ENCODE measurements at regions not wholly inside any gene's neighbourhood (a gene's known extent, or its start where the extent isn't known, plus 50 kb on each side); places are given as distances from the start of the nearest gene placed in this dataset.
"Not testable (repeated sequence)": the region's sequence is repeated elsewhere in the genome, so short reads cannot be mapped to it uniquely, and the experiment has no call there.

GRCh38 chr6:139521338-139521737, 146.9 kb upstream of the CITED2 start:
- Mint-ChIP-seq H3K27me3 (ENCODE audit: low read depth) (peaks cover 12% of the 10 kb centered on the region), H3K9me3 (no peaks in the 10 kb centered on the region), H3K4me1 (peaks cover 28% of the 10 kb centered on the region), H3K4me3 (no peak overlapping the region), H3K27ac (no peak overlapping the region), H3K36me3 (ENCODE audit: low read depth) (no peaks in the 10 kb centered on the region)
- TF ChIP-seq CTCF (IDR thresholded peaks at IDR 0.05; ENCODE audit: unreplicated experiment in 3 of 3): no peak

DNA sequence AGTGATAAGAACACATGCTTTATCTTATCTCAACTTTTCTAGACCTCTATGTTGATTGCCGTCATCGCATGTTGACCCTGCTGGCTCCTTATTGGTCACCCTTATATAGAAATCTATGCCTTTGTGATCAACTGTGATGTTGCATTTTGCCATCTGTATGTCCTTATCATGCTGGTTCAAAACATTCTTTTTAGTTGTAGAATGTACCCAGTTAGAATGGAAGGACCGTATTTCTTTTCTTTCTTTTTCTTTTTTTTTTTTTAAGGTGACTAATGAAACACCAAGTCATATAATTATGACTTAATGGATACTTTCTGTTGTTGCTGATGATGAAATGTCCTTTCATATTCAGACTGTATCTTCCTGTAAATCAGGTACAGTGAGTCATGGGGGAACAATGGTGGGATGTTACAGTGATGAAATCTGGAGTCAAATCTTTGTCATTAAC, 145.9 kb upstream of the CITED2 start:
- Mint-ChIP-seq H3K27me3 (ENCODE audit: low read depth) (peaks cover 12% of the 10 kb centered on the region), H3K9me3 (no peaks in the 10 kb centered on the region), H3K4me1 (peaks cover 27% of the 10 kb centered on the region), H3K27ac (no peak overlapping the region), H3K36me3 (ENCODE audit: low read depth) (no peaks in the 10 kb centered on the region), H3K4me3 (no peak overlapping the region)
- TF ChIP-seq CTCF (IDR thresholded peaks at IDR 0.05; ENCODE audit: unreplicated experiment in 3 of 3): no peak

GRCh38 chr6:139519571-139520031, 145.2 kb upstream of the CITED2 start:
- Mint-ChIP-seq H3K4me1 (peaks cover 32% of the 10 kb centered on the region), H3K27ac (peak overlapping the region in 1 of 3 experiments; percentile 3), H3K36me3 (ENCODE audit: low read depth) (no peaks in the 10 kb centered on the region), H3K9me3 (no peaks in the 10 kb centered on the region), H3K4me3 (no peak overlapping the region), H3K27me3 (ENCODE audit: low read depth) (peaks cover 12% of the 10 kb centered on the region)
- TF ChIP-seq CTCF (IDR thresholded peaks at IDR 0.05; ENCODE audit: unreplicated experiment in 3 of 3): no peak

- TF ChIP-seq CTCF (IDR thresholded peaks at IDR 0.05; ENCODE audit: unreplicated experiment in 3 of 3): no peak
- Mint-ChIP-seq H3K27ac (peak overlapping the region in 1 of 3 experiments; percentile 3), H3K36me3 (ENCODE audit: low read depth) (no peaks in the 10 kb centered on the region), H3K9me3 (no peaks in the 10 kb centered on the region), H3K4me1 (peaks cover 33% of the 10 kb centered on the region), H3K4me3 (no peak overlapping the region), H3K27me3 (ENCODE audit: low read depth) (peaks cover 12% of the 10 kb centered on the region)
Observed at GRCh38 chr6:139519097-139519496, 144.6 kb upstream of the CITED2 start.

DNA sequence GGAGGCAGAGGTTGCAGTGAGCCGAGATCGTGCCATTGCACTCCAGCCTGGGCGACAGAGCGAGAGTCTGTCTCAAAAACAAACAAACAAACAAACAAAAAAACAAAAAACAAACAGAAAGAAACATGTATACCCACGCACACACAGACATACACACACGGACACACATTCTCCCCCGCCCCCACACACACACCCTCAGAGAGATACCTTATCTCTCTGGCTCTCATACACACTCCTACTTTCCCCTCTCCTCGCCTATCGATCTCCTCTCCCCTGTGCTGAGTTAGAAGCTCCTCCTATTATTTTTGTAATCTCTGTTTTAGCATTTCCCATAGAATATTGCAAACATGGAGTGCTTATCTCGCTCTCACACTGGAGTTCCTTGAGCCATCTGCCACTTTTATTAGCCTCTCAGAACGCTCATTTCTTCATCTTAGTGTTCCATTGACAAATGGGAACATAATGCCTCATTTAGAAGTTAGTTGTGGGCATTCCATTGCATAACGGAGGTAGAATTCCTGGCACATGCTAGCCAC, 144.2 kb upstream of the CITED2 start:
- H3K9me3 Mint-ChIP-seq: no peaks in the 10 kb centered on the region
- no peak for TF ChIP-seq CTCF (IDR thresholded peaks at IDR 0.05; ENCODE audit: unreplicated experiment in 3 of 3)
- H3K27me3 Mint-ChIP-seq (ENCODE audit: low read depth): peaks cover 12% of the 10 kb centered on the region
- no peak overlapping the region for H3K4me3 Mint-ChIP-seq
- H3K4me1 Mint-ChIP-seq: peaks cover 33% of the 10 kb centered on the region
- no peak overlapping the region for H3K27ac Mint-ChIP-seq
- H3K36me3 Mint-ChIP-seq (ENCODE audit: low read depth): no peaks in the 10 kb centered on the region

GRCh38 chr6:139517998-139518555, 143.6 kb upstream of the CITED2 start:
- Mint-ChIP-seq H3K27me3 (ENCODE audit: low read depth) (peaks cover 12% of the 10 kb centered on the region), H3K4me1 (peaks cover 33% of the 10 kb centered on the region)
- H3K9me3 Mint-ChIP-seq; H3K4me3 Mint-ChIP-seq; H3K36me3 Mint-ChIP-seq (ENCODE audit: low read depth); H3K27ac Mint-ChIP-seq: not testable (repeated sequence)

Data from nephron (organoid).